OCI-LY1 (cell line): ENCODE measurements at regions not wholly inside any gene's neighbourhood (a gene's known extent, or its start where the extent isn't known, plus 50 kb on each side); places are given as distances from the start of the nearest gene placed in this dataset.

Experiments
- EZH2 ChIP-seq: fragments of 200-600 bp; sonication (generic), shearing (Covaris generic); IDR thresholded peaks from 2 replicates; pipeline ENCODE4 v1.8.0; 2017; ENCODE audit warnings: borderline replicate concordance, mixed run types, mild to moderate bottlenecking, antibody characterized with exemption, low read length, moderate library complexity, mixed read lengths
- TF ChIP-seq, protein P1 (sequence below): fragments of 200-600 bp; sonication (generic), shearing (Covaris generic); IDR thresholded peaks from 2 replicates; pipeline ENCODE4 v1.5.1; 2017; ENCODE audit warnings: mild to moderate bottlenecking, antibody characterized with exemption, low read length, moderate library complexity, mixed read lengths

DNA sequence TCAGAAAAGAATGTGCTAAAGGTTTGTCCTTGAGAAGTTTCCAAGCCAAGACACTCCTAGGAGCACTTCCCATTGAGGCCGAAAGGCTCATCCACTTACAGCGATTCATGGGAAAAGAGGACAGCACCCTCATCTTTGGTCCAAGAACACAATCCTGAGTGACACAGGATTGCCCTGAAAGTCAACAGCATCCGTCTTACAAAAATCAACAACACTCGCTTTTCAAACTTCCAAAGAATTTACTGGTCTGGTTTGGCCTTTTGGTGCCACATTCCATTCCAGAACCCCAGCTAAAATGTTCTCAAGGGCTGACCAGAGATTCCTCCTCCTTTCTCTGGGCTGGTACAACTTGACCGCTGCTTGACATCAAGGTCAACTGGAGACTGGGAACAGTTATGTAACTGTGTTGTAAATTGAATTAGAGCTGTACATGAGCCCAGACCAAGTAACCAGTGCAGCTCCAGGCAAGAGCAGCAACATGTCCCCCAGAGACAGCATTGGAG, 415.8 kb upstream of the PIK3R1 start:
- no peak for TF ChIP-seq EZH2
- TF ChIP-seq, protein P1, sequence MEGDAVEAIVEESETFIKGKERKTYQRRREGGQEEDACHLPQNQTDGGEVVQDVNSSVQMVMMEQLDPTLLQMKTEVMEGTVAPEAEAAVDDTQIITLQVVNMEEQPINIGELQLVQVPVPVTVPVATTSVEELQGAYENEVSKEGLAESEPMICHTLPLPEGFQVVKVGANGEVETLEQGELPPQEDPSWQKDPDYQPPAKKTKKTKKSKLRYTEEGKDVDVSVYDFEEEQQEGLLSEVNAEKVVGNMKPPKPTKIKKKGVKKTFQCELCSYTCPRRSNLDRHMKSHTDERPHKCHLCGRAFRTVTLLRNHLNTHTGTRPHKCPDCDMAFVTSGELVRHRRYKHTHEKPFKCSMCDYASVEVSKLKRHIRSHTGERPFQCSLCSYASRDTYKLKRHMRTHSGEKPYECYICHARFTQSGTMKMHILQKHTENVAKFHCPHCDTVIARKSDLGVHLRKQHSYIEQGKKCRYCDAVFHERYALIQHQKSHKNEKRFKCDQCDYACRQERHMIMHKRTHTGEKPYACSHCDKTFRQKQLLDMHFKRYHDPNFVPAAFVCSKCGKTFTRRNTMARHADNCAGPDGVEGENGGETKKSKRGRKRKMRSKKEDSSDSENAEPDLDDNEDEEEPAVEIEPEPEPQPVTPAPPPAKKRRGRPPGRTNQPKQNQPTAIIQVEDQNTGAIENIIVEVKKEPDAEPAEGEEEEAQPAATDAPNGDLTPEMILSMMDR: no peak
